HEK293 (cell line): ENCODE measurements at regions not wholly inside any gene's neighbourhood (a gene's known extent, or its start where the extent isn't known, plus 50 kb on each side); places are given as distances from the start of the nearest gene placed in this dataset.

Experiments used
- CTCF ChIA-PET: fragments of 350-600 bp; formaldehyde crosslinking; extraction: SDS; loops from one replicate; lab custom pipeline; 2021; ENCODE audit warnings: antibody characterized with exemption; lab: Yijun Ruan, JAX
- POLR2A ChIA-PET: fragments of 300-600 bp; formaldehyde crosslinking; extraction: SDS; loops from one replicate; lab custom pipeline; 2020; ENCODE audit warnings: antibody characterized with exemption, inconsistent platforms; lab: Yijun Ruan, JAX
- H3K27ac ChIP-seq: fragments of 200-500 bp; sonication (Bioruptor generic); 2 replicates; pipeline ENCODE4 v1.5.1; 2014; ENCODE audit warnings: low read depth, low read length, control low read depth, inconsistent platforms; ENCODE audit errors: extremely low read depth
- H3K36me3 ChIP-seq, 2 experiments: fragments of 200-500 bp in 1 of 2; sonication (Bioruptor generic) in 1 of 2; 1 replicate in 1 of 2; 2 replicates in 1 of 2; pipeline ENCODE4 v1.5.1; 2014 to 2017; ENCODE audit warnings: inconsistent platforms in 2 of 2, low read length in 2 of 2; ENCODE audit not compliant: control insufficient read depth in 2 of 2, insufficient read depth in 1 of 2
- H3K4me1 ChIP-seq: fragments of 200-500 bp; sonication (Bioruptor generic); 2 replicates; pipeline ENCODE4 v1.5.1; 2014; ENCODE audit warnings: mild to moderate bottlenecking, low read length, inconsistent platforms; ENCODE audit not compliant: control insufficient read depth, insufficient read depth
- H3K4me3 ChIP-seq: 2 replicates; pipeline ENCODE4 v1.5.1; 2011; ENCODE audit warnings: low read depth, mild to moderate bottlenecking, control low read depth, low read length, moderate library complexity
- H3K9me3 ChIP-seq: fragments of 200-500 bp; sonication (Bioruptor generic); 2 replicates; pipeline ENCODE4 v1.5.1; 2014; ENCODE audit warnings: low read depth, low read length, inconsistent platforms; ENCODE audit not compliant: control insufficient read depth, insufficient read depth
- CTCF ChIP-seq: fragments of 450-650 bp; formaldehyde crosslinking; IDR thresholded peaks from 2 replicates; pipeline ENCODE4 v1.5.1; 2016; ENCODE audit warnings: missing biosample characterization, missing genetic modification characterization
- GLI4 ChIP-seq: fragments of 450-650 bp; formaldehyde crosslinking; IDR thresholded peaks from 2 replicates; pipeline ENCODE4 v1.5.1; 2016; ENCODE audit warnings: missing biosample characterization, missing genetic modification characterization
- TSHZ1 ChIP-seq: fragments of 450-650 bp; formaldehyde crosslinking; IDR thresholded peaks from 2 replicates; pipeline ENCODE4 v1.5.1; 2016; ENCODE audit warnings: missing biosample characterization, missing genetic modification characterization, borderline replicate concordance
- ZNF112 ChIP-seq: fragments of 450-650 bp; formaldehyde crosslinking; IDR thresholded peaks from 2 replicates; pipeline ENCODE4 v1.5.0; 2017; ENCODE audit warnings: missing biosample characterization, missing genetic modification characterization
- ZNF132 ChIP-seq: fragments of 450-650 bp; formaldehyde crosslinking; IDR thresholded peaks from 2 replicates; pipeline ENCODE4 v1.5.1; 2017; ENCODE audit warnings: missing biosample characterization, missing genetic modification characterization, borderline replicate concordance
- ZNF155 ChIP-seq: fragments of 450-650 bp; formaldehyde crosslinking; IDR thresholded peaks from 2 replicates; pipeline ENCODE4 v1.5.1; 2016; ENCODE audit warnings: missing biosample characterization, missing genetic modification characterization
- ZNF362 ChIP-seq: fragments of 450-650 bp; formaldehyde crosslinking; IDR thresholded peaks from 2 replicates; pipeline ENCODE4 v1.5.1; 2016; ENCODE audit warnings: missing biosample characterization, missing genetic modification characterization
- ZNF48 ChIP-seq: fragments of 450-650 bp; formaldehyde crosslinking; IDR thresholded peaks from 2 replicates; pipeline ENCODE4 v1.5.1; 2016; ENCODE audit warnings: missing biosample characterization, missing genetic modification characterization
- ZNF530 ChIP-seq: fragments of 450-650 bp; formaldehyde crosslinking; IDR thresholded peaks from 2 replicates; pipeline ENCODE4 v1.5.1; 2016; ENCODE audit warnings: low read depth, missing biosample characterization, missing genetic modification characterization
- ZNF623 ChIP-seq: fragments of 450-650 bp; formaldehyde crosslinking; IDR thresholded peaks from 2 replicates; pipeline ENCODE4 v1.5.1; 2016; ENCODE audit warnings: missing biosample characterization, missing genetic modification characterization
- ZNF629 ChIP-seq: fragments of 450-650 bp; formaldehyde crosslinking; IDR thresholded peaks from 2 replicates; pipeline ENCODE4 v1.5.1; 2017; ENCODE audit warnings: missing biosample characterization, missing genetic modification characterization
- ZSCAN16 ChIP-seq: fragments of 450-650 bp; formaldehyde crosslinking; IDR thresholded peaks from 2 replicates; pipeline ENCODE4 v1.5.1; 2016; ENCODE audit warnings: missing biosample characterization, missing genetic modification characterization
- TF ChIP-seq, protein P1 (sequence below): fragments of 450-650 bp; formaldehyde crosslinking; IDR thresholded peaks from 2 replicates; pipeline ENCODE4 v1.5.1; 2016; ENCODE audit warnings: missing biosample characterization, missing genetic modification characterization
- TF ChIP-seq, protein P2 (sequence below): IDR thresholded peaks from 2 replicates; pipeline ENCODE4 v1.6.1; 2011; ENCODE audit warnings: mild to moderate bottlenecking, low read depth, low read length, borderline replicate concordance
- TF ChIP-seq, protein P3 (sequence below): fragments of 450-650 bp; formaldehyde crosslinking; IDR thresholded peaks from 2 replicates; pipeline ENCODE4 v1.5.1; 2016; ENCODE audit warnings: missing biosample characterization, missing genetic modification characterization

DNA sequence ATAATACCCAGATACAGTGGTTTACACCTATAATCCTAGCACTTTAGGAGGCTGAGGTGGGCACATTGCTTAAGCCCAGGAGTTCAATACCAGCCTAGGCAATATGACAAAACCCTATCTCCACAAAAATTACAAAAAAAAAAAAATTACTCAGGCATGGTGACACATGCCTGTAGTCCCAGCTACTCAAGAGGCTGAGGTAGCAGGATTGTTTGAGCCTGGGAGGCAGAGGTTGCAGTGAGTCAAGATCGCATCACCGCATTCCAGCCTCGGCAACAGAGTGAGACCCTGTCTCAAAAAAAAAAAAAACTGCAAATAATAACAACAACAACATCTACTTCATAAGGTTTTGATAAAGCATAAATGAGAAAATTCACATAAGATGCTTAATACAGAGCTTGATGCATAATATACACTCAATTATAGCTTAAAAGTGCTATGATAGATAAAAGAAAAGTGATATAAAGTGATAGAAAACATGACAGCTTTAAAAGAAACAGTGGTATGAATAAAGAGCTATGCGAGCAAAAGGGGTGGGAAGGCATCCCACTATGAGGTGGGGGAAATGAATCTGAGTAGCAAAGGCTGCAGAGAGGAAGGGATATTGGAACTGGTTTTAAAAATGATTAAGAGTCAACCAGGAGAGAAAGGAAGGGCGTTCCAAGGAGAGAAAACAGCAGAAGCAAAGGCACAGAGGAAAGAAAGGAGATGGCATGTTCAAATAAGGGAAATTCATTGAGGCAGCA, 197.6 kb downstream of the KIF18A start:
- CTCF ChIA-PET: interaction anchor here (0.5 to 0.7 kb wide), 5 partner anchors 19 to 366 kb away, joined by 3 to 4 read pairs (median 3); no protein-coding TSS in a partner anchor

GRCh38 chr11:27909386-27909785, 198.6 kb downstream of the KIF18A start:
- CTCF ChIA-PET: no interaction called here
- H3K9me3 ChIP-seq: no peaks in the 10 kb centered on the region
- no peak overlapping the region for H3K27ac ChIP-seq
- POLR2A ChIA-PET: no interaction called here
- no peak overlapping the region for H3K4me3 ChIP-seq
- no peak for TF ChIP-seq ZNF623 (tag by site-specific recombination)
- no peak for TF ChIP-seq ZNF530 (tag by site-specific recombination)
- no peak for TF ChIP-seq GLI4 (tag by site-specific recombination)
- TF ChIP-seq ZSCAN16: peak; percentile 88
- no peak for TF ChIP-seq ZNF132 (tag by site-specific recombination)
- no peak for TF ChIP-seq ZNF48 (tag by site-specific recombination)
- TF ChIP-seq, protein P1, sequence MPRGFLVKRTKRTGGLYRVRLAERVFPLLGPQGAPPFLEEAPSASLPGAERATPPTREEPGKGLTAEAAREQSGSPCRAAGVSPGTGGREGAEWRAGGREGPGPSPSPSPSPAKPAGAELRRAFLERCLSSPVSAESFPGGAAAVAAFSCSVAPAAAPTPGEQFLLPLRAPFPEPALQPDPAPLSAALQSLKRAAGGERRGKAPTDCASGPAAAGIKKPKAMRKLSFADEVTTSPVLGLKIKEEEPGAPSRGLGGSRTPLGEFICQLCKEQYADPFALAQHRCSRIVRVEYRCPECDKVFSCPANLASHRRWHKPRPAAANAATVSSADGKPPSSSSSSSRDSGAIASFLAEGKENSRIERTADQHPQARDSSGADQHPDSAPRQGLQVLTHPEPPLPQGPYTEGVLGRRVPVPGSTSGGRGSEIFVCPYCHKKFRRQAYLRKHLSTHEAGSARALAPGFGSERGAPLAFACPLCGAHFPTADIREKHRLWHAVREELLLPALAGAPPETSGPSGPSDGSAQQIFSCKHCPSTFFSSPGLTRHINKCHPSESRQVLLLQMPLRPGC (tag by site-specific recombination): no peak
- no peak for TF ChIP-seq ZNF155
- TF ChIP-seq, protein P2, sequence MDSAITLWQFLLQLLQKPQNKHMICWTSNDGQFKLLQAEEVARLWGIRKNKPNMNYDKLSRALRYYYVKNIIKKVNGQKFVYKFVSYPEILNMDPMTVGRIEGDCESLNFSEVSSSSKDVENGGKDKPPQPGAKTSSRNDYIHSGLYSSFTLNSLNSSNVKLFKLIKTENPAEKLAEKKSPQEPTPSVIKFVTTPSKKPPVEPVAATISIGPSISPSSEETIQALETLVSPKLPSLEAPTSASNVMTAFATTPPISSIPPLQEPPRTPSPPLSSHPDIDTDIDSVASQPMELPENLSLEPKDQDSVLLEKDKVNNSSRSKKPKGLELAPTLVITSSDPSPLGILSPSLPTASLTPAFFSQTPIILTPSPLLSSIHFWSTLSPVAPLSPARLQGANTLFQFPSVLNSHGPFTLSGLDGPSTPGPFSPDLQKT: no peak
- H3K4me1 ChIP-seq: no peaks in the 10 kb centered on the region
- no peaks in the 10 kb centered on the region for H3K36me3 ChIP-seq

More for the DNA sequence above, 197.6 kb downstream of the KIF18A start:
- no peaks in the 10 kb centered on the region for H3K9me3 ChIP-seq
- TF ChIP-seq, protein P3, sequence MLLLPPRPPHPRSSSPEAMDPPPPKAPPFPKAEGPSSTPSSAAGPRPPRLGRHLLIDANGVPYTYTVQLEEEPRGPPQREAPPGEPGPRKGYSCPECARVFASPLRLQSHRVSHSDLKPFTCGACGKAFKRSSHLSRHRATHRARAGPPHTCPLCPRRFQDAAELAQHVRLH (tag by site-specific recombination): no peak
- TF ChIP-seq ZNF112 (no peak), ZNF629 (tag by site-specific recombination) (no peak), TSHZ1 (no peak)
- POLR2A ChIA-PET: no interaction called here
- H3K27ac ChIP-seq: no peak overlapping the region
- no peaks in the 10 kb centered on the region for H3K4me1 ChIP-seq
- no peaks in the 10 kb centered on the region for H3K36me3 ChIP-seq
- no peak overlapping the region for H3K4me3 ChIP-seq

DNA sequence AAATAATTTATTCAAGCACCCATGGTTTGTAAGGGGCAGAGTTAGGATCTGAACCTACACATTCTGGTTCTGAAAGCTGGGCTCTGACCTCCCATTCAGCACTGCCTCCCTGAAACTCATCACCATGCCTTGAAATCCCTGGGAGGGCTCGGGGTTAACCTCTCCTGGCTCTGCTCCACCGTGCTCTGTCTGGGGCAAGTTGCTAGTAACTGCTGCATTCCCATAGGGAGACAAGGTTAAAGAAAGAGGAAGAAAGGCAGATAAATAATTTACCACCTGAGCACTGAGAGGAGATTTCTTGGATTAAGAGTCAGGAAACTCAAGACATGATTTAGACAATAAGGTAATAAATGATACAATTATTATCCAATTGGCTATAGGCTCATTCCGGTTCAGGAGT, 199.3 kb downstream of the KIF18A start:
- CTCF ChIA-PET: no interaction called here
- Histone ChIP-seq H3K4me1 (no peaks in the 10 kb centered on the region), H3K4me3 (no peak overlapping the region), H3K27ac (no peak overlapping the region), H3K36me3 (no peaks in the 10 kb centered on the region), H3K9me3 (no peaks in the 10 kb centered on the region)
- POLR2A ChIA-PET: no interaction called here
- TF ChIP-seq ZNF362 (tag by site-specific recombination) (no peak), CTCF (tag by site-specific recombination) (no peak)
